T-cell (primary cell): ENCODE measurements at regions not wholly inside any gene's neighbourhood (a gene's known extent, or its start where the extent isn't known, plus 50 kb on each side); places are given as distances from the start of the nearest gene placed in this dataset.

Experiments used
- ATAC-seq, 4 experiments: fragments of 200-7000 bp in 3 of 4; fragments of 150-1000 bp in 1 of 4; cut with Tn5 transposase; replicated peaks in 1 of 4; 1 replicate in 3 of 4; 2 replicates in 1 of 4; pipeline ENCODE4 v1.10.0; 2021; ENCODE audit warnings: moderate library complexity in 3 of 4, mild to moderate bottlenecking in 2 of 4, moderate number of reproducible peaks in 1 of 4
- CTCF ChIA-PET, 2 donors: fragments of 300-600 bp; sonication (Branson Sonifier 250); formaldehyde crosslinking; loops; one replicate each; lab custom pipeline; 2022; ENCODE audit warnings: antibody characterized with exemption in 2 of 2; lab: Charles Lee
- POLR2A ChIA-PET, 2 donors: fragments of 300-600 bp; sonication (Branson Sonifier 250); formaldehyde crosslinking; loops; one replicate each; lab custom pipeline; 2022; ENCODE audit warnings: antibody characterized with exemption in 2 of 2; lab: Charles Lee
- DNase-seq, 35 experiments: peaks; one replicate each; pipeline versions ENCODE4 v3.0.0 to v3.0.0-alpha.2; 2013 to 2023
- H3K27ac ChIP-seq: one replicate; pipeline ENCODE4 v1.5.1; 2013; ENCODE audit warnings: low read length
- H3K27me3 ChIP-seq, 2 experiments: replicated peaks in 1 of 2; 1 replicate in 1 of 2; 2 replicates in 1 of 2; pipeline versions ENCODE4 v1.6.1 to v1.7.0; 2013; ENCODE audit warnings: low read length in 1 of 2, mixed read lengths in 1 of 2; ENCODE audit not compliant: control insufficient read depth in 2 of 2, insufficient read depth in 2 of 2; ENCODE audit errors: extremely low read depth in 1 of 2
- H3K36me3 ChIP-seq, 2 donors: 1 replicate in 1 of 2; 2 replicates in 1 of 2; pipeline versions ENCODE4 v1.6.1 to v1.7.0; 2013; ENCODE audit warnings: low read length in 1 of 2; ENCODE audit not compliant: control insufficient read depth in 2 of 2, insufficient read depth in 1 of 2; ENCODE audit errors: extremely low read depth in 1 of 2
- H3K4me1 ChIP-seq, 2 experiments: 1 replicate in 1 of 2; 2 replicates in 1 of 2; pipeline versions ENCODE4 v1.6.1 to v1.7.0; 2013; ENCODE audit warnings: low read length in 2 of 2, mixed read lengths in 1 of 2; ENCODE audit not compliant: insufficient read depth in 2 of 2, control insufficient read depth in 1 of 2; ENCODE audit errors: extremely low read depth in 1 of 2
- H3K4me3 ChIP-seq, 2 donors: 1 replicate in 1 of 2; 2 replicates in 1 of 2; pipeline versions ENCODE4 v1.5.1 to v1.7.0; 2013; ENCODE audit warnings: mild to moderate bottlenecking in 2 of 2, low read length in 1 of 2, moderate library complexity in 1 of 2; ENCODE audit not compliant: control insufficient read depth in 1 of 2; ENCODE audit errors: extremely low read depth in 1 of 2
- H3K9me3 ChIP-seq: 2 replicates; pipeline ENCODE4 v1.7.0; 2013
- H3K27ac Mint-ChIP-seq, 2 donors: one replicate each; pipeline ENCODE4 v1.8.0; 2020 to 2021; ENCODE audit warnings: mild to moderate bottlenecking in 2 of 2, mixed read lengths in 2 of 2
- H3K27me3 Mint-ChIP-seq, 2 donors: one replicate each; pipeline ENCODE4 v1.8.0; 2021 to 2022; ENCODE audit warnings: mixed read lengths in 2 of 2
- H3K36me3 Mint-ChIP-seq: one replicate; pipeline ENCODE4 v1.8.0; 2021; ENCODE audit warnings: mixed read lengths
- H3K4me1 Mint-ChIP-seq, 3 donors: one replicate each; pipeline ENCODE4 v1.8.0; 2020 to 2022; ENCODE audit warnings: mixed read lengths in 3 of 3, mild to moderate bottlenecking in 1 of 3
- H3K4me3 Mint-ChIP-seq, 3 donors: one replicate each; pipeline ENCODE4 v1.8.0; 2020 to 2022; ENCODE audit warnings: mild to moderate bottlenecking in 3 of 3, mixed read lengths in 3 of 3, moderate library complexity in 3 of 3
- H3K9me3 Mint-ChIP-seq, 3 donors: one replicate each; pipeline ENCODE4 v1.8.0; 2020 to 2022; ENCODE audit warnings: mixed read lengths in 3 of 3
- WGBS: methylation state at CpG from one replicate; pipeline ENCODE4 v1.1.5; 2013; ENCODE audit warnings: missing lambda C conversion rate; ENCODE audit not compliant: insufficient coverage; 5-methylcytosine and 5-hydroxymethylcytosine counted together

DNA sequence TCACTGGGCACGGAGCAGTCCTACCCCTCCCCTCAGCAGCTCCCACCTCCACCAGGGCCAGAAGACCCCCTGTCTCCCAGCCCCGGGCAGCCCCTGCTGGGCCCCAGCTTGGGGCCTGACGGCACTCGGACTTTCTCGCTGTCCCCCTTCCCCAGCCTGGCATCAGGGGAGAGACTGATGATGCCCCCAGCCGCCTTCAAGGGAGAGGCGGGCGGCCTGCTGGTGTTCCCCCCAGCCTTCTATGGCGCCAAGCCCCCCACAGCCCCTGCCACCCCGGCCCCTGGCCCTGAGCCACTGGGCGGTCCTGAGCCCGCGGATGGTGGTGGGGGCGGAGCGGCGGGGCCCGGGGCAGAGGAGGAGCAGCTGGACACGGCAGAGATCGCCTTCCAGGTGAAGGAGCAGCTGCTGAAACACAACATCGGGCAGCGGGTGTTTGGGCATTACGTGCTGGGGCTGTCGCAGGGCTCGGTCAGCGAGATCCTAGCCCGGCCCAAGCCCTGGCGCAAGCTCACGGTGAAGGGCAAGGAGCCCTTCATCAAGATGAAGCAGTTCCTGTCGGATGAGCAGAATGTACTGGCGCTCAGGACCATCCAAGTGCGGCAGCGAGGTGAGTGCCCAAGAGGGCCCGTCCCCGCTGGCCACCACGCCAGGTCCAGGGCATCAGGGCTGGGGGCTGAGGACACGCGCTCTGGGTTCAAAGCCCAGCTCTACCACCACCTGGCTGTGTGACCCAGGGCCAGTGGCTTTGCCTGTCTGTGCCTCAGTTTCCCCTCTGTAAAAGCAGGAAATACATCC is 58.6 kb downstream of the PHETA1 start:
- no peak for ATAC-seq
- Histone ChIP-seq H3K27ac (no peak overlapping the region), H3K27me3 (peaks cover 0 to 25% of the 10 kb centered on the region in 2 experiments), H3K36me3 (peaks cover 0 to 2% of the 10 kb centered on the region in 2 donors), H3K4me3 (no peak overlapping the region), H3K4me1 (peaks cover 0 to 8% of the 10 kb centered on the region in 2 experiments), H3K9me3 (peaks cover under 1% of the 10 kb centered on the region)
- peaks cover 5% of the 10 kb centered on the region in 2 donors for H3K27me3 Mint-ChIP-seq
- no peak for DNase-seq
- peaks cover 6% of the 10 kb centered on the region for H3K36me3 Mint-ChIP-seq
- H3K4me1 Mint-ChIP-seq: peaks cover 8 to 15% (median 10%) of the 10 kb centered on the region in 3 donors
- POLR2A ChIA-PET: interaction anchor here in 1 of 2 donors (0.6 kb wide), 1 partner anchor 1186 kb away, joined by 3 read pairs; no protein-coding TSS in a partner anchor
- peaks cover 6% of the 10 kb centered on the region in 3 donors for H3K9me3 Mint-ChIP-seq
- WGBS: 93% methylated on average over 28 of the region's 37 CpGs
- CTCF ChIA-PET: interaction anchor here in 1 of 2 donors (0.6 kb wide), 1 partner anchor 304 kb away, joined by 3 read pairs; no protein-coding TSS in a partner anchor
- H3K27ac Mint-ChIP-seq: no peak overlapping the region
- peak overlapping the region in 1 of 3 donors; percentile 18 for H3K4me3 Mint-ChIP-seq

DNA sequence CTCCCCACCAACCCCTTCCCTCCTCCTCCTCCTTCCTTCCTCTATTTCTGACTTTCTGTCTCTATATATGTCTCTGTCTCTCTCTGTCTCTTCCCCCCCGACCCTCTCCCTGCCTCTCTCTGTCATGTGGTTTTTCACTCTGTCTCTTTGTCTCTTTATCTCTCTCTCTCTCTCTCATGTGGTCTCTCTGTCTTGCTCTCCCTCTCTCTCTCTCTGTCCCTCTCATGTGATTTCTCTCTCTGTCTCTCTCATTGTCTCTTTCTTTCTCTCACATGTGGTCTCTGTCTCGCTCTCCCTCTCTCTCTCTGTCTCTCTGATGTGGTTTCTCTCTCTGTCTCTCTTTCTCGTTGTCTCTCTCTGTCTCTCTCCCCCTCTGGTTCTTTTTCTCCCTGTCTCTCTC is 59.3 kb downstream of the PHETA1 start:
- DNase-seq: no peak
- ChIA-PET CTCF (no interaction called here), POLR2A (no interaction called here)
- Histone ChIP-seq H3K27ac (no peak overlapping the region), H3K9me3 (peaks cover 3% of the 10 kb centered on the region), H3K27me3 (peaks cover 0 to 26% of the 10 kb centered on the region in 2 experiments), H3K4me3 (no peak overlapping the region), H3K36me3 (peaks cover 0 to 2% of the 10 kb centered on the region in 2 donors), H3K4me1 (peaks cover 0 to 8% of the 10 kb centered on the region in 2 experiments)
- Mint-ChIP-seq H3K27me3 (peaks cover 5% of the 10 kb centered on the region in 2 donors), H3K27ac (peak overlapping the region in 1 of 2 donors; percentile 7), H3K4me3 (peak overlapping the region in 1 of 3 donors; percentile 18), H3K9me3 (peaks cover 11% of the 10 kb centered on the region in 3 donors), H3K4me1 (peaks cover 8 to 15% (median 10%) of the 10 kb centered on the region in 3 donors), H3K36me3 (peaks cover 10% of the 10 kb centered on the region)
- no peak for ATAC-seq
- WGBS: 0% methylated on average over 3 of the region's 3 CpGs

DNA sequence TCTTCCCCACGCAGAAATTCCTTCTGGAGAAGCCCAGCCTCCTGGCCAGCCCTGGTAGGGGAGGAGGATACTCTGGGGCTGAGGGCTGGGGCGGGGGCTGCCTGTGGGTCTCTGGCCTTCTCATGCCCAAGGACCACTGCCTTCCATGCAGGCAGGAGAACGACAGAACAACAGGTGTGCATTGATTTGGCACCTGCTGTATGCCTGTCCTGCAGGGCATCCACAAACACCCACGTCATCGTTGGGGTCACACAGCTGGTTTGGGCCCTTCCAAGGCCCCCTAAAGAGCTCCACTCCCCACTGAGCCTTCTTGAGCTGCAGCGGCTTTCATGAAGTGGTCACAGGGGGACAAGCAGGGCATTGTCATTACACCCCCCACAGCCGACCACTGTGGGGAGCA is 60.4 kb downstream of the PHETA1 start:
- H3K27me3 ChIP-seq: peaks cover 0 to 28% of the 10 kb centered on the region in 2 experiments
- POLR2A ChIA-PET: no interaction called here
- no peak overlapping the region for H3K4me3 Mint-ChIP-seq
- no peaks in the 10 kb centered on the region for H3K27me3 Mint-ChIP-seq
- H3K4me3 ChIP-seq: no peak overlapping the region
- no peak overlapping the region for H3K27ac Mint-ChIP-seq
- ATAC-seq (no peak), DNase-seq (no peak)
- peaks cover 11 to 16% (median 15%) of the 10 kb centered on the region in 3 donors for H3K9me3 Mint-ChIP-seq
- peaks cover 0 to 2% of the 10 kb centered on the region in 2 donors for H3K36me3 ChIP-seq
- WGBS: 89% methylated on average over 4 of the region's 7 CpGs
- peaks cover 10% of the 10 kb centered on the region for H3K36me3 Mint-ChIP-seq
- H3K4me1 Mint-ChIP-seq: peaks cover 4 to 9% (median 5%) of the 10 kb centered on the region in 3 donors
- no peak overlapping the region for H3K27ac ChIP-seq
- peaks cover 5% of the 10 kb centered on the region for H3K9me3 ChIP-seq
- CTCF ChIA-PET: no interaction called here
- H3K4me1 ChIP-seq: peaks cover 0 to 3% of the 10 kb centered on the region in 2 experiments

DNA sequence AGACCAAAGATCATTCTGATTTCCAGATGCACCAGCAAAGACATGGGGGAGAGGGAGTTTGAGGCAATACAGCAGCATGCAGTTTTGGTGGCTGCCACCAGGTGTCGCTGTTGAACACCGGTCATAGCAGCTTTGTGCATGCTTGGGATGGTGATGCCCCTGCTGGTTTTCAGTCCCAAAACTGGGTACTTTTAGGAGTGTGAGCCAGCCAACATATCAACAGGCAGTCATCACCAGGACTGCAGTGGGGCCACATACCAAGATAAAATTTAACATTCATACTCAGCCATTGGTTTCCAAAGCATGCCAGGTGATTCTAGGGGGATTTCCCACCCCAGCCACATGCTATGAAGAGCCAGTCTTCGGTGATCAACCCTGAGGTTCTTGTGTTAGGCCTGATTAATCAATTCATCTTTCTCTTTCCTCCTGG is 64.2 kb downstream of the PHETA1 start:
- ATAC-seq (no peak), DNase-seq (peak in 16 of 35 experiments; percentile 9 to 41 (median 14))
- H3K27ac Mint-ChIP-seq: no peak overlapping the region
- Histone ChIP-seq H3K27ac (no peak overlapping the region), H3K36me3 (peaks cover 0 to 2% of the 10 kb centered on the region in 2 donors), H3K27me3 (peaks cover 0 to 22% of the 10 kb centered on the region in 2 experiments), H3K4me3 (no peak overlapping the region), H3K4me1 (peaks cover 0 to 3% of the 10 kb centered on the region in 2 experiments), H3K9me3 (peaks cover 5% of the 10 kb centered on the region)
- no peak overlapping the region for H3K4me3 Mint-ChIP-seq
- H3K9me3 Mint-ChIP-seq: peaks cover 11 to 19% (median 16%) of the 10 kb centered on the region in 3 donors
- 47% methylated on average over 3 of the region's 3 CpGs for WGBS
- ChIA-PET CTCF (no interaction called here), POLR2A (no interaction called here)
- H3K27me3 Mint-ChIP-seq: peaks cover 1 to 3% of the 10 kb centered on the region in 2 donors
- H3K36me3 Mint-ChIP-seq: peaks cover 10% of the 10 kb centered on the region
- peaks cover 2 to 5% (median 2%) of the 10 kb centered on the region in 3 donors for H3K4me1 Mint-ChIP-seq

DNA sequence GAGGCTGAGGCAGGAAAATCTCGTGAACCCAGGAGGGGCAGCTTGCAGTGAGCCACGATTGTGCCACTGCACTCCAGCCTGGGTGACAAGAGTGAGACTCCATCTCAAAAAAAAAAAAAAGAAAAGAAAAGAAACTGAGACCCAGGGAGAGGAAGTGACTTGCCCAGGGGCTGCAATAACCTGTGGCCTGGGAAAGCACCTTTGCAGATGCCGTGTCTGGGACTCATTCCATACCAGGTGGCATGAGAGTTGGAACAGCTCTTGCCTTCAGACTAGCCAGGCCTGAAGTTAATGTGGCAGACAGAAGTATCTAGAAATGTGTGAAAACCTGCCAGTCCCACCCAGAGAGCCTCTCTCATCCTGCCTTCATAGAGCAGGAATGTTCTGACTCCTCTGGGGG is 65.4 kb downstream of the PHETA1 start:
- no peaks in the 10 kb centered on the region for H3K4me1 Mint-ChIP-seq
- ATAC-seq: no peak
- Histone ChIP-seq H3K9me3 (peaks cover 5% of the 10 kb centered on the region), H3K36me3 (peaks cover 0 to 2% of the 10 kb centered on the region in 2 donors), H3K27me3 (peaks cover 0 to 29% of the 10 kb centered on the region in 2 experiments), H3K4me1 (no peaks in the 10 kb centered on the region), H3K4me3 (peak overlapping the region in 1 of 2 donors; percentile 10), H3K27ac (no peak overlapping the region)
- no peak overlapping the region for H3K4me3 Mint-ChIP-seq
- peaks cover 11 to 19% (median 16%) of the 10 kb centered on the region in 3 donors for H3K9me3 Mint-ChIP-seq
- H3K27ac Mint-ChIP-seq: no peak overlapping the region
- CTCF ChIA-PET: interaction anchor here in 1 of 2 donors (0.5 to 0.9 kb wide), 3 partner anchors 9 to 408 kb away, joined by 3 to 4 read pairs (median 3); no protein-coding TSS in a partner anchor
- peaks cover 10% of the 10 kb centered on the region for H3K36me3 Mint-ChIP-seq
- H3K27me3 Mint-ChIP-seq: peaks cover 1 to 3% of the 10 kb centered on the region in 2 donors
- POLR2A ChIA-PET: no interaction called here
- DNase-seq: no peak
- 80% methylated on average over 2 of the region's 3 CpGs for whole genome bisulfite sequencing

DNA sequence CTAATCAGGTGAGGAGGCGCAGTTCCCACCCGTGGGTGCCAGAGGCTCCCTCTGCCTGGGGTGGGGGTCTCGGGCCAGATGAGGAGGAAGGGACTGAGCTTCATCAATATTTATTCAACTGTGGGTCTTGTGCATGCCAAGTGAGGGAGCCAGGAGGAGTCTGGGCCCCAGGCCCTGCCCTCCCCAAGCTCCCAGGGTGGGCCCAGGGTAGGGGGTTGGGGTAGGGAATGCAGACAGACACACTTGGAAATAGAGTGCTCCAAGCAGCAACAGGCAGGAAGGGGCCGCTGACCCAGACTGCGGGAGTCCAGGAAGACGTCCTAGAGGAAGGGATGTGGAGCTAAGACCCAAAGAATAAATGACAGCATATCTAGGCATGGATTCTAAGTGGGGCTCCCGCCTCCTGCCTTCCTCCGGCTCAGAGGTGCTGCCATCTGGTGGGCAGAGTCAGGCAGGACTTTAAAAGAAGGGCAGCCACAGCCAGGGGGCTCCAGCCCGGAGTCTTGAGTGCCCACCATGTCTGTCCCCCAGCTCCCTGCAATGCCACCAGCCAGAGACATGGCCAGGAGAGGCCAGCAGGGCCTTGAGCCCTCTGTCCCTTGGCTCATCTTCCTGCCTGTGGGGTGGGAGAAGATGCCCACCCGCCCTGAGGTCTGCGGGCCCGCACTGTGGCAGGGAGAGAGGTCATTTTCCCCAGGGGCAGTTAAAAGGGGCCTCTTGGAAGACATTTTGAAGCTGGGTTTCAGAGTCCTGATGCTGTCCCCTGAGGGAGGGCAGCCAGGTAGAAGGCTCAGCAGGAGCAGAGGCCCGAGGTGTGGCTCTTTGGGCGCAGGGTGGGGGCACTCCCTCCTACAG is 70.1 kb downstream of the PHETA1 start:
- H3K4me3 ChIP-seq: no peak overlapping the region
- H3K4me3 Mint-ChIP-seq: no peak overlapping the region
- H3K9me3 ChIP-seq: no peaks in the 10 kb centered on the region
- peaks cover 1 to 3% of the 10 kb centered on the region in 2 donors for H3K27me3 Mint-ChIP-seq
- H3K27ac Mint-ChIP-seq: no peak overlapping the region
- H3K4me1 ChIP-seq: no peaks in the 10 kb centered on the region
- peak in 31 of 35 experiments; percentile 8 to 61 (median 31) for DNase-seq
- ChIA-PET POLR2A (no interaction called here), CTCF (interaction anchor here in 1 of 2 donors (1.0 to 1.3 kb wide), 4 partner anchors 274 to 361 kb away, joined by 3 to 6 read pairs (median 4); no protein-coding TSS in a partner anchor)
- H3K27me3 ChIP-seq: peaks cover 0 to 26% of the 10 kb centered on the region in 2 experiments
- no peaks in the 10 kb centered on the region for H3K36me3 Mint-ChIP-seq
- H3K27ac ChIP-seq: no peak overlapping the region
- H3K4me1 Mint-ChIP-seq: no peaks in the 10 kb centered on the region
- H3K36me3 ChIP-seq: no peaks in the 10 kb centered on the region
- 56% methylated on average over 12 of the region's 14 CpGs for WGBS
- ATAC-seq: no peak
- H3K9me3 Mint-ChIP-seq: peaks cover 0 to 3% (median 0%) of the 10 kb centered on the region in 3 donors
